Effector memory CD8-positive, alpha-beta T cell (primary cell): ENCODE measurements at regions not wholly inside any gene's neighbourhood (a gene's known extent, or its start where the extent isn't known, plus 50 kb on each side); places are given as distances from the start of the nearest gene placed in this dataset.

Experiments used
- ATAC-seq: fragments of 150-1000 bp; cut with Tn5 transposase; replicated peaks from 2 replicates; pipeline ENCODE4 v1.10.0; 2021; ENCODE audit warnings: mild to moderate bottlenecking, moderate library complexity
- DNase-seq, 3 experiments: peaks; one replicate each; pipeline ENCODE4 v3.0.0; 2021
- H3K27ac Mint-ChIP-seq, 2 donors: one replicate each; pipeline ENCODE4 v1.8.0; 2022; ENCODE audit warnings: mild to moderate bottlenecking in 2 of 2, mixed read lengths in 2 of 2, moderate library complexity in 2 of 2
- H3K27me3 Mint-ChIP-seq, 2 donors: one replicate each; pipeline ENCODE4 v1.8.0; 2022; ENCODE audit warnings: mixed read lengths in 2 of 2
- H3K36me3 Mint-ChIP-seq: one replicate; pipeline ENCODE4 v1.8.0; 2022; ENCODE audit warnings: mild to moderate bottlenecking, moderate library complexity, mixed read lengths; ENCODE audit not compliant: insufficient read depth
- H3K4me1 Mint-ChIP-seq, 2 donors: one replicate each; pipeline ENCODE4 v1.8.0; 2022; ENCODE audit warnings: low read depth in 2 of 2, mixed read lengths in 2 of 2
- H3K4me3 Mint-ChIP-seq, 2 donors: one replicate each; pipeline ENCODE4 v1.8.0; 2022; ENCODE audit warnings: mild to moderate bottlenecking in 2 of 2, mixed read lengths in 2 of 2, moderate library complexity in 2 of 2
- H3K9me3 Mint-ChIP-seq, 2 donors: one replicate each; pipeline ENCODE4 v1.8.0; 2022; ENCODE audit warnings: mixed read lengths in 2 of 2

GRCh38 chr5:89437450-89438435 lies 554.8 kb upstream of the MEF2C start:
- Mint-ChIP-seq H3K36me3 (no peaks in the 10 kb centered on the region), H3K27me3 (no peaks in the 10 kb centered on the region), H3K27ac (no peak overlapping the region), H3K9me3 (peaks cover 4 to 8% of the 10 kb centered on the region in 2 donors), H3K4me1 (no peaks in the 10 kb centered on the region), H3K4me3 (no peak overlapping the region)
- no peak for DNase-seq
- ATAC-seq: no peak

- no peaks in the 10 kb centered on the region for H3K4me1 Mint-ChIP-seq
- peaks cover 4 to 8% of the 10 kb centered on the region in 2 donors for H3K9me3 Mint-ChIP-seq
- DNase-seq (no peak), ATAC-seq (no peak)
- no peak overlapping the region for H3K4me3 Mint-ChIP-seq
- no peak overlapping the region for H3K27ac Mint-ChIP-seq
- H3K27me3 Mint-ChIP-seq: no peaks in the 10 kb centered on the region
- H3K36me3 Mint-ChIP-seq: no peaks in the 10 kb centered on the region
These were observed 553.5 kb upstream of the MEF2C start for GRCh38 chr5:89436464-89436863.

- ATAC-seq: no peak
- H3K27me3 Mint-ChIP-seq: no peaks in the 10 kb centered on the region
- no peaks in the 10 kb centered on the region for H3K4me1 Mint-ChIP-seq
- H3K36me3 Mint-ChIP-seq: no peaks in the 10 kb centered on the region
- H3K4me3 Mint-ChIP-seq: no peak overlapping the region
- no peak overlapping the region for H3K27ac Mint-ChIP-seq
- no peak for DNase-seq
- H3K9me3 Mint-ChIP-seq: peaks cover 4 to 8% of the 10 kb centered on the region in 2 donors
These were observed 552.4 kb upstream of the MEF2C start for GRCh38 chr5:89435347-89435746.

GRCh38 chr5:89428624-89429023 lies 545.6 kb upstream of the MEF2C start:
- ATAC-seq (no peak), DNase-seq (no peak)
- Mint-ChIP-seq H3K27ac (no peak overlapping the region), H3K4me1 (no peaks in the 10 kb centered on the region), H3K9me3 (peaks cover 7% of the 10 kb centered on the region in 2 donors), H3K36me3 (no peaks in the 10 kb centered on the region), H3K27me3 (no peaks in the 10 kb centered on the region), H3K4me3 (no peak overlapping the region)

GRCh38 chr5:89425062-89425461 lies 542.1 kb upstream of the MEF2C start:
- no peak for ATAC-seq
- Mint-ChIP-seq H3K9me3 (peaks cover 5 to 14% of the 10 kb centered on the region in 2 donors), H3K4me1 (no peaks in the 10 kb centered on the region), H3K4me3 (no peak overlapping the region), H3K27ac (no peak overlapping the region), H3K36me3 (no peaks in the 10 kb centered on the region), H3K27me3 (no peaks in the 10 kb centered on the region)
- DNase-seq: no peak

- no peak for ATAC-seq
These were observed 538.1 kb upstream of the MEF2C start for GRCh38 chr5:89421035-89421434.

GRCh38 chr5:89418407-89419085 lies 535.6 kb upstream of the MEF2C start:
- Mint-ChIP-seq H3K36me3 (no peaks in the 10 kb centered on the region), H3K4me3 (no peak overlapping the region), H3K27ac (no peak overlapping the region), H3K4me1 (no peaks in the 10 kb centered on the region), H3K27me3 (no peaks in the 10 kb centered on the region), H3K9me3 (peaks cover 15 to 32% of the 10 kb centered on the region in 2 donors)
- DNase-seq (no peak), ATAC-seq (no peak)

More at GRCh38 chr5:89421035-89421434, 538.1 kb upstream of the MEF2C start:
- no peaks in the 10 kb centered on the region for H3K36me3 Mint-ChIP-seq
- H3K4me1 Mint-ChIP-seq: no peaks in the 10 kb centered on the region
- no peak overlapping the region for H3K4me3 Mint-ChIP-seq
- H3K9me3 Mint-ChIP-seq: peaks cover 13 to 32% of the 10 kb centered on the region in 2 donors
- no peaks in the 10 kb centered on the region for H3K27me3 Mint-ChIP-seq
- no peak for DNase-seq
- no peak overlapping the region for H3K27ac Mint-ChIP-seq

- Mint-ChIP-seq H3K36me3 (no peaks in the 10 kb centered on the region), H3K4me3 (no peak overlapping the region), H3K4me1 (no peaks in the 10 kb centered on the region), H3K27ac (no peak overlapping the region), H3K27me3 (no peaks in the 10 kb centered on the region), H3K9me3 (peaks cover 13 to 27% of the 10 kb centered on the region in 2 donors)
- no peak for ATAC-seq
- DNase-seq: no peak
These were observed 535.0 kb upstream of the MEF2C start for GRCh38 chr5:89417990-89418389.

- Mint-ChIP-seq H3K27ac (no peak overlapping the region), H3K4me3 (no peak overlapping the region), H3K4me1 (no peaks in the 10 kb centered on the region), H3K36me3 (no peaks in the 10 kb centered on the region), H3K27me3 (no peaks in the 10 kb centered on the region), H3K9me3 (peaks cover 16 to 23% of the 10 kb centered on the region in 2 donors)
- ATAC-seq (no peak), DNase-seq (no peak)
These were observed 534.5 kb upstream of the MEF2C start for GRCh38 chr5:89417515-89417914.

- no peaks in the 10 kb centered on the region for H3K27me3 Mint-ChIP-seq
- H3K27ac Mint-ChIP-seq: no peak overlapping the region
- no peak overlapping the region for H3K4me3 Mint-ChIP-seq
- no peaks in the 10 kb centered on the region for H3K4me1 Mint-ChIP-seq
- DNase-seq (no peak), ATAC-seq (no peak)
- H3K36me3 Mint-ChIP-seq: no peaks in the 10 kb centered on the region
- H3K9me3 Mint-ChIP-seq: peaks cover 6 to 8% of the 10 kb centered on the region in 2 donors
These were observed 528.9 kb upstream of the MEF2C start for GRCh38 chr5:89411891-89412290.

- Mint-ChIP-seq H3K27me3 (no peaks in the 10 kb centered on the region), H3K36me3 (no peaks in the 10 kb centered on the region), H3K4me3 (no peak overlapping the region), H3K9me3 (peaks cover 0 to 7% of the 10 kb centered on the region in 2 donors), H3K4me1 (no peaks in the 10 kb centered on the region), H3K27ac (no peak overlapping the region)
- ATAC-seq: no peak
- DNase-seq: no peak
These were observed 524.1 kb upstream of the MEF2C start for GRCh38 chr5:89407054-89407453.

GRCh38 chr5:89401659-89402058 lies 518.7 kb upstream of the MEF2C start:
- Mint-ChIP-seq H3K27ac (no peak overlapping the region), H3K27me3 (no peaks in the 10 kb centered on the region), H3K36me3 (no peaks in the 10 kb centered on the region), H3K9me3 (peaks cover 6 to 7% of the 10 kb centered on the region in 2 donors), H3K4me1 (no peaks in the 10 kb centered on the region), H3K4me3 (no peak overlapping the region)
- ATAC-seq (no peak), DNase-seq (no peak)

- Mint-ChIP-seq H3K4me3 (no peak overlapping the region), H3K36me3 (no peaks in the 10 kb centered on the region), H3K4me1 (no peaks in the 10 kb centered on the region), H3K27ac (no peak overlapping the region), H3K27me3 (no peaks in the 10 kb centered on the region), H3K9me3 (peaks cover 6 to 9% of the 10 kb centered on the region in 2 donors)
- ATAC-seq (no peak), DNase-seq (no peak)
These were observed 518.0 kb upstream of the MEF2C start for GRCh38 chr5:89401012-89401411.

- Mint-ChIP-seq H3K36me3 (no peaks in the 10 kb centered on the region), H3K27me3 (no peaks in the 10 kb centered on the region), H3K4me1 (no peaks in the 10 kb centered on the region), H3K9me3 (peaks cover 7 to 14% of the 10 kb centered on the region in 2 donors), H3K27ac (no peak overlapping the region), H3K4me3 (no peak overlapping the region)
- ATAC-seq (no peak), DNase-seq (no peak)
These were observed 516.6 kb upstream of the MEF2C start for GRCh38 chr5:89399548-89399947.
